ENCODE measurements at regions not wholly inside any gene's neighbourhood (a gene's known extent, or its start where the extent isn't known, plus 50 kb on each side); places are given as distances from the start of the nearest gene placed in this dataset.

DNA sequence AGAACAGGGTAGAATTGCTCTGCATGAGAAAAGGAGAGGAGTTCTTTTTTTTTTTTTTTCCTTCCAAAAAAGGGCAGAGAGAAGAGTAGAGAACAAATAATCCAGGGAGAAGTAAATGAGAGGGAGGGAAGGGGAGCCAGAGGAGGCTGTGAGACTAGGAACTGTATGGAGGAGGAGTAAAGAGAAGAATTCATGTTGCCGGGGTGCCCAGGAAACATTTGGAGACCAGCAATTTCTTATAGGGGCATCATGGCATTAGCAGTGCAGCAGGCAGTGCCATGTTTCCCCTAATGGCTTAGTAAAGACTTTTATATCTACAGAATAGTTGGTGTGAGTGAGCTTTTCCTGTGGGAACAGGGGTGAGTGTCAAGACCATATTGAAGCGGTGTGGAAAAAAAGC lies 86.4 kb upstream of the SESTD1 start:
- Histone ChIP-seq H3K4me3 (IDR thresholded peaks at IDR 0.05; ENCODE audit: insufficient read depth, low read depth, low read length) (no peak overlapping the region), H3K4me2 (no peak overlapping the region), H4K20me1 (ENCODE audit: insufficient read depth) (no peaks in the 10 kb centered on the region), H3K9ac (no peak overlapping the region), H3K36me3 (ENCODE audit: insufficient read depth) (no peaks in the 10 kb centered on the region), H3K27me3 (ENCODE audit: insufficient read depth, low read depth) (no peaks in the 10 kb centered on the region), H3K4me1 (ENCODE audit: low read depth, poor library complexity, severe bottlenecking) (no peaks in the 10 kb centered on the region), H2AFZ (ENCODE audit: low read depth) (no peak overlapping the region), H3K79me2 (ENCODE audit: insufficient read depth, low read depth) (no peaks in the 10 kb centered on the region), H3K27ac (no peak overlapping the region)
- TF ChIP-seq, protein P1, sequence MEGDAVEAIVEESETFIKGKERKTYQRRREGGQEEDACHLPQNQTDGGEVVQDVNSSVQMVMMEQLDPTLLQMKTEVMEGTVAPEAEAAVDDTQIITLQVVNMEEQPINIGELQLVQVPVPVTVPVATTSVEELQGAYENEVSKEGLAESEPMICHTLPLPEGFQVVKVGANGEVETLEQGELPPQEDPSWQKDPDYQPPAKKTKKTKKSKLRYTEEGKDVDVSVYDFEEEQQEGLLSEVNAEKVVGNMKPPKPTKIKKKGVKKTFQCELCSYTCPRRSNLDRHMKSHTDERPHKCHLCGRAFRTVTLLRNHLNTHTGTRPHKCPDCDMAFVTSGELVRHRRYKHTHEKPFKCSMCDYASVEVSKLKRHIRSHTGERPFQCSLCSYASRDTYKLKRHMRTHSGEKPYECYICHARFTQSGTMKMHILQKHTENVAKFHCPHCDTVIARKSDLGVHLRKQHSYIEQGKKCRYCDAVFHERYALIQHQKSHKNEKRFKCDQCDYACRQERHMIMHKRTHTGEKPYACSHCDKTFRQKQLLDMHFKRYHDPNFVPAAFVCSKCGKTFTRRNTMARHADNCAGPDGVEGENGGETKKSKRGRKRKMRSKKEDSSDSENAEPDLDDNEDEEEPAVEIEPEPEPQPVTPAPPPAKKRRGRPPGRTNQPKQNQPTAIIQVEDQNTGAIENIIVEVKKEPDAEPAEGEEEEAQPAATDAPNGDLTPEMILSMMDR (conservative IDR thresholded peaks at IDR 0.05; ENCODE audit: low read depth, low read length) = no peak

DNA sequence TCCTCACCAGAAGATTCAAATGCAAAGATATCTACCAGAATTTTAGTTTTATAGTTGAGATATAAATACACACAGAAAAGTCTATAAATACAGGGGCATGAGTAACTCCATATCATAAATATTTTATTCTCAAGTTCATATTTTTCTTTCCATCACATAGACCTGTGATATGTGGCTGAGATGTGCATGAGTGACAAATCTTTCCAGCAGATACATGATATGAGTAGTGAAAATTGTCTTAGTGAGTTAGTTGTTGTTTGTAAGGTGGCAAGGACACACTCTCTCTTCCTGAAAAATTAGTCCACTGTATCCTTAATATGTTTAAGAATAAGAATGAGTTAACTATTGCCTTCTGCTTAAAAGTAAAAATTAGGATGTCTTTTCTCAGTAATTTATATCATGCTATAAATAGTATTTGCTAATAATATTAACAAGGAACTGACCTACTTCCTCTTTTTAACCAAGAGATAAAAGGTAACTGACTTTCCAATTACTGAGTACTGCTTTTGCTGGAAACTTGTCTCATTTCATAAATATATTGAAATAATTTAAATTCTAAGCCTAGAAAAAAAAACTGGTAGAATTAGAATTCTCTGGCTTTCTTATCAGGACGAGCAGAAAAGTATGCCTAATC lies 85.2 kb upstream of the SESTD1 start:
- H3K4me1 ChIP-seq (ENCODE audit: low read depth, poor library complexity, severe bottlenecking) = peaks cover under 1% of the 10 kb centered on the region
- no peaks in the 10 kb centered on the region for H3K27me3 ChIP-seq (ENCODE audit: insufficient read depth, low read depth)
- TF ChIP-seq, protein P1 (conservative IDR thresholded peaks at IDR 0.05; ENCODE audit: low read depth, low read length) = no peak
- H3K27ac ChIP-seq = no peak overlapping the region
- no peak overlapping the region for H2AFZ ChIP-seq (ENCODE audit: low read depth)
- H3K36me3 ChIP-seq (ENCODE audit: insufficient read depth) = no peaks in the 10 kb centered on the region
- no peak overlapping the region for H3K4me3 ChIP-seq (IDR thresholded peaks at IDR 0.05; ENCODE audit: insufficient read depth, low read depth, low read length)
- H3K9ac ChIP-seq = no peak overlapping the region
- H4K20me1 ChIP-seq (ENCODE audit: insufficient read depth) = no peaks in the 10 kb centered on the region
- H3K79me2 ChIP-seq (ENCODE audit: insufficient read depth, low read depth) = no peaks in the 10 kb centered on the region
- no peak overlapping the region for H3K4me2 ChIP-seq

DNA sequence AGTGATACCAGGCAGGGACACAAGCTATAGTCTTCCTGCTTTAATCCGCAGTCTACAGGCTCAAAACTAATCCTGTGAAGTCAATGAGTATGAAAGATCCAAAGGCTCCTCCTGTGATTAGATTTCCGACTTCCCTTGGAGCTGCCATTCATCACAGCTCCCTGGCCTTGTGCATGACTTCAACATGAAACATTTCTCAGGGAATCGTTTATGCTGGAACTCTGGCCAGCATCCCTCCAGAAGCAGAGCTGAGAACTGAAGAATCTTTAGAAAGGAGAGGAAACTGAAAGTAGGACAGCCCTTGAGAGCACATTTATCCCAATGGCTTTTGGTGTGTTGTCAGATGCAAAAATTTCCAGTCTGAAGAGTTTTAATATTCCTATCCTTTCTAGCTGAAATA lies 84.3 kb upstream of the SESTD1 start:
- H4K20me1 ChIP-seq (ENCODE audit: insufficient read depth) = no peaks in the 10 kb centered on the region
- H3K4me2 ChIP-seq = no peak overlapping the region
- H3K27ac ChIP-seq = no peak overlapping the region
- peaks cover 6% of the 10 kb centered on the region for H3K4me1 ChIP-seq (ENCODE audit: low read depth, poor library complexity, severe bottlenecking)
- TF ChIP-seq, protein P1 (conservative IDR thresholded peaks at IDR 0.05; ENCODE audit: low read depth, low read length) = no peak
- no peaks in the 10 kb centered on the region for H3K36me3 ChIP-seq (ENCODE audit: insufficient read depth)
- no peak overlapping the region for H2AFZ ChIP-seq (ENCODE audit: low read depth)
- H3K9ac ChIP-seq = no peak overlapping the region
- no peaks in the 10 kb centered on the region for H3K79me2 ChIP-seq (ENCODE audit: insufficient read depth, low read depth)
- no peak overlapping the region for H3K4me3 ChIP-seq (IDR thresholded peaks at IDR 0.05; ENCODE audit: insufficient read depth, low read depth, low read length)
- no peaks in the 10 kb centered on the region for H3K27me3 ChIP-seq (ENCODE audit: insufficient read depth, low read depth)

DNA sequence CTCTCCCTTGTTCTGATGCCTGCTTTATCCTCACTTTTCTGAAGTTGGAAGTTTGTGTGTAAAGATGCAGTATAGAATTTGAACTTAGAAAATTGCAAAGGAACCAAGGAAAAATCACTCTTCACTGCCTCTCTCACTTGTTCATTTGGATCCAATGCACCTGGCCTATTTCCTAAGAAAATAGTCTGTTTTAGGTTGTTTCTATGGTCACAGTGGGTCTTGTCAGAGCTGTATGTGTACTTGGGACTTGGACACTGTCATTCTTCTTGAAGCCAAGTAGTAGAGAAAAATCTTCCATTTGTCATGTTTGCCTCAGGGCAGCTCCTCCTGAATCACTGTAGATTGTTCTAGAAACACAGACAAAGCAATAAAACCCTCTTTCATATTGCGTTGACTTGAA lies 80.3 kb upstream of the SESTD1 start:
- no peaks in the 10 kb centered on the region for H4K20me1 ChIP-seq (ENCODE audit: insufficient read depth)
- no peaks in the 10 kb centered on the region for H3K79me2 ChIP-seq (ENCODE audit: insufficient read depth, low read depth)
- H3K4me2 ChIP-seq = no peak overlapping the region
- no peaks in the 10 kb centered on the region for H3K36me3 ChIP-seq (ENCODE audit: insufficient read depth)
- H3K27ac ChIP-seq = no peak overlapping the region
- peak overlapping the region; percentile 50; the same call in 1 of the 2 replicates for H2AFZ ChIP-seq (ENCODE audit: low read depth)
- TF ChIP-seq, protein P1 (conservative IDR thresholded peaks at IDR 0.05; ENCODE audit: low read depth, low read length) = no peak
- peaks cover 6% of the 10 kb centered on the region for H3K4me1 ChIP-seq (ENCODE audit: low read depth, poor library complexity, severe bottlenecking)
- H3K27me3 ChIP-seq (ENCODE audit: insufficient read depth, low read depth) = no peaks in the 10 kb centered on the region
- no peak overlapping the region for H3K4me3 ChIP-seq (IDR thresholded peaks at IDR 0.05; ENCODE audit: insufficient read depth, low read depth, low read length)
- no peak overlapping the region for H3K9ac ChIP-seq

Data from KMS-11 (cell line).